Right lobe of liver (tissue), 6 donors: ENCODE measurements at regions not wholly inside any gene's neighbourhood (a gene's known extent, or its start where the extent isn't known, plus 50 kb on each side); places are given as distances from the start of the nearest gene placed in this dataset.

Source experiments
- ATAC-seq, 4 donors: fragments of 200-7000 bp; cut with Tn5 transposase; one replicate each; pipeline ENCODE4 v1.9.1; 2020; ENCODE audit warnings: mild to moderate bottlenecking in 4 of 4, moderate library complexity in 4 of 4
- DNase-seq, 3 donors: peaks; one replicate each; pipeline ENCODE4 v3.0.0-alpha.2; 2020
- H3K27ac ChIP-seq, 3 donors: fragments of 200-600 bp; one replicate each; pipeline ENCODE4 v1.8.0; 2022
- H3K27me3 ChIP-seq, 2 donors: fragments of 200-600 bp; one replicate each; pipeline ENCODE4 v1.8.0; 2022
- H3K36me3 ChIP-seq, 4 donors: fragments of 200-600 bp; sonication (generic) in 1 of 4; one replicate each; pipeline versions ENCODE4 v1.5.1 to v1.8.0; 2017 to 2022; ENCODE audit warnings: control low read depth in 1 of 4
- H3K4me1 ChIP-seq, 4 donors: fragments of 200-600 bp; sonication (generic) in 1 of 4; one replicate each; pipeline versions ENCODE4 v1.5.1 to v1.8.0; 2017 to 2022; ENCODE audit warnings: control low read depth in 1 of 4
- H3K4me3 ChIP-seq, 3 donors: fragments of 200-600 bp; one replicate each; pipeline ENCODE4 v1.8.0; 2022
- H3K9me3 ChIP-seq, 4 donors: fragments of 200-600 bp; sonication (generic) in 1 of 4; one replicate each; pipeline versions ENCODE4 v1.5.1 to v1.8.0; 2017 to 2022; ENCODE audit warnings: control low read depth in 1 of 4
- POLR2A ChIP-seq: fragments of 450-650 bp; IDR thresholded peaks from one replicate; pipeline ENCODE4 v1.6.1; 2017; ENCODE audit warnings: antibody characterized with exemption, mild to moderate bottlenecking
- WGBS: methylation state at CpG from one replicate; pipeline ENCODE4 v1.1.6; 2018; ENCODE audit warnings: low coverage, low lambda C conversion rate; ENCODE audit not compliant: insufficient coverage; ENCODE audit errors: missing lambda C conversion rate; 5-methylcytosine and 5-hydroxymethylcytosine counted together
- intact Hi-C, 2 donors: fragments of 100-400 bp; cut with DNase I; formaldehyde crosslinking; loops; one replicate each; pipeline versions ENCODE4 v1.11.2 to v1.14.1; 2022
- TF ChIP-seq, protein P1 (sequence below), 4 donors: fragments of 200-600 bp in 3 of 4; fragments of 450-650 bp in 1 of 4; IDR thresholded peaks; one replicate each; pipeline versions ENCODE4 v1.5.1 to v1.8.0; 2016 to 2022; ENCODE audit warnings: antibody characterized with exemption in 4 of 4, mild to moderate bottlenecking in 2 of 4
- donor health status: DM: no; HTN: yes; CAD: no.
- donor health status: DM: no; HTN: no; CAD: no.
- donor health status: DM: no; HTN: no; CAD: no.
- donor health status: DM: no; HTN: yes; CAD: no.
- donor health status: DM: no; HTN: yes; CAD: no.

DNA sequence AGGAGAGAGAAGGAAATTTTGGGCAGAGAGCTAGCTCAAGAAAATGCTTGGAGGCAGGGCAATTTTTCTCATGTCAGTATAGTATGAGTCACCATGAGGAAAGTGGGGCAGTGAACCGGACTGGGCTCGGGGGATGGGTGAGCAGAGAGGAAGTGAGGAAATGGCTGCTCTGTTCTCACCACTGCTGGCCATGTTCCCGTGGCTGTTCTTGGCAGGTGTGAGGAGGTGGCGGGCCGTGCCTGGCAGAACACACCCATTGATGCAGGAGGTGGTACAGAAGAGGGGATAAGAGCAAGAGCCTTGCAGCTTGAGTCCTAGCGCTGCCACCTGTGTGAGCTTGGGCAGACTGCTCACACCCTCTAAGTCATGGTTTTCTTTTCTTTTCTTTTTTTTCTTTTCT lies 304.4 kb upstream of the LYZL1 start:
- Histone ChIP-seq H3K27ac (no peak overlapping the region), H3K27me3 (no peaks in the 10 kb centered on the region), H3K4me3 (no peak overlapping the region), H3K4me1 (peaks cover 0 to 6% (median 3%) of the 10 kb centered on the region in 4 donors), H3K9me3 (no peaks in the 10 kb centered on the region), H3K36me3 (no peaks in the 10 kb centered on the region)
- intact Hi-C loops, result no loop called here
- DNase-seq, result peak; percentile 86 to 89 (median 88)
- TF ChIP-seq, protein P1, sequence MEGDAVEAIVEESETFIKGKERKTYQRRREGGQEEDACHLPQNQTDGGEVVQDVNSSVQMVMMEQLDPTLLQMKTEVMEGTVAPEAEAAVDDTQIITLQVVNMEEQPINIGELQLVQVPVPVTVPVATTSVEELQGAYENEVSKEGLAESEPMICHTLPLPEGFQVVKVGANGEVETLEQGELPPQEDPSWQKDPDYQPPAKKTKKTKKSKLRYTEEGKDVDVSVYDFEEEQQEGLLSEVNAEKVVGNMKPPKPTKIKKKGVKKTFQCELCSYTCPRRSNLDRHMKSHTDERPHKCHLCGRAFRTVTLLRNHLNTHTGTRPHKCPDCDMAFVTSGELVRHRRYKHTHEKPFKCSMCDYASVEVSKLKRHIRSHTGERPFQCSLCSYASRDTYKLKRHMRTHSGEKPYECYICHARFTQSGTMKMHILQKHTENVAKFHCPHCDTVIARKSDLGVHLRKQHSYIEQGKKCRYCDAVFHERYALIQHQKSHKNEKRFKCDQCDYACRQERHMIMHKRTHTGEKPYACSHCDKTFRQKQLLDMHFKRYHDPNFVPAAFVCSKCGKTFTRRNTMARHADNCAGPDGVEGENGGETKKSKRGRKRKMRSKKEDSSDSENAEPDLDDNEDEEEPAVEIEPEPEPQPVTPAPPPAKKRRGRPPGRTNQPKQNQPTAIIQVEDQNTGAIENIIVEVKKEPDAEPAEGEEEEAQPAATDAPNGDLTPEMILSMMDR (IDR thresholded peaks at IDR 0.05), result no peak
- TF ChIP-seq POLR2A, result no peak
- 0% methylated on average over 4 of the region's 6 CpGs for WGBS
- ATAC-seq, result peak; percentile 97 to 99 (median 98)

DNA sequence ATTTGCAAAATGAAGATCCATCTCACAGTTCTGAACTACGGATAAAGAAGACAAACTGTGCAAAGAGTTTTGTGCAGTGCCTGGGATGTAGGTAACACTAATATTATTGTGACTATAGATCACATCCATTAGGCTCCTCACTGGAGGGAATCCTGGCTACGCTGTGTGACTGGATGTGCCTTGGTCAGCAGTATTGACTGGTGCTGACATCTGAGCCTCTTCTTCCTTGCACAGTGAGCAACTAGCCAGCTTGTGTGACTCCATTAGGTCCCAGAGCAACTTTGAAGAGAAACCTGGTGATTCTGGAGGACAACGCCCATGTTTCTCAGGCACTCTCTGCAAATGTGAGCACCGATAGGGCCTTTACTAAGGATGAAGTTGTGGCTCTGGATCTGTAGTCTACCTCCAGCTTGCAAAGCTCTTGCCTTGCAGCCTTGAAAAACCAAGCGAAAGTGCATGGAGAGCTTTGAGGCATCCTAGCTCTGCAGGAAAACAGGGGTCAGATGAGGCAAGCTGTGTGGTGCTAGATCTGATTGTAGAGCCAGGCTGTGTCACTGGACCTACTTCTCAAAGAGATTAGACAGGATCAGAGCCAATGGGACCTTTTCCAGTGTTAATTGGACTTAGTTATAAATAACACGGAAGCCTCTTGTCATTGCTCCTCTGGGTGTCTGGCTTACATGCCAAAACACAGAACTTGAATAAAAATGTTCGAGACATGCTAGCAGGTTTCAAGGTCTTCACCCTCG lies 303.6 kb upstream of the LYZL1 start:
- Histone ChIP-seq H3K27ac (no peak overlapping the region), H3K27me3 (no peaks in the 10 kb centered on the region), H3K36me3 (no peaks in the 10 kb centered on the region), H3K9me3 (no peaks in the 10 kb centered on the region), H3K4me1 (peaks cover 0 to 6% (median 3%) of the 10 kb centered on the region in 4 donors), H3K4me3 (no peak overlapping the region)
- TF ChIP-seq, protein P1 (IDR thresholded peaks at IDR 0.05), result no peak
- TF ChIP-seq POLR2A, result no peak
- intact Hi-C loops, result no loop called here
- DNase-seq (no peak), ATAC-seq (no peak)
- 77% methylated on average over 6 of the region's 8 CpGs for WGBS

DNA sequence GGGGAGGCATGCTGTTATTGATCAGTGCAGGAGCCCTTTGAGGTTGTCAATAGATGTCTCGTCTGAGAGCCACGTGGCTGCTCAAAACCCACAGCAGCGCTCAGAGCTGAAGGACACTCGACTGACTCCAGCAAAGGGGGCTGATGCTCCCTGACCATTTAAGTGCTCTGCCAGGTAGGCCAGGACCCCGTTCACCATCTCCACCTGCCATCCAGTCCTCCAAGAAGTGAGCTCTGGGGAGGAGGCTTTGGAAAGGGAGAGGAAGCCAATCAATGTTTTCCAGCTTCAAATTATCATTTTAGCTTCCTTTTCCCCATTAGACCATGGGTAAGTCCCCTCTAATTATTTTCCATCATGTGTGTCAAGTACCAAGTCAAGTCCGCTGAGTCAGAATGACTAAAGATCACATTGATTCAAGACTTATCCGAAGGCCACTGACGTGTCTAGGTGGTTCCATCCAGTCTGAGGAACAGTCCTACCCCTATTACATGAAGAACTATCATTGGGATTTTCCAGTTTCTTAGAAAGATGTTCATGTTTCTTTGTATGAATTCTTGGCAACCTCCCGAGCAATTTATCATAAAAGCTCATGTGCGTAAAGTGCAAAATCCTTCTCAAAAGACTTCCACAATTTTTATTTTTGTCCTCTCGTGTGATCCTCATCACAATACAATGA lies 302.6 kb upstream of the LYZL1 start:
- intact Hi-C loops, result no loop called here
- DNase-seq (no peak), ATAC-seq (no peak)
- Histone ChIP-seq H3K27me3 (no peaks in the 10 kb centered on the region), H3K4me3 (no peak overlapping the region), H3K27ac (no peak overlapping the region), H3K4me1 (peaks cover 0 to 6% (median 3%) of the 10 kb centered on the region in 4 donors), H3K9me3 (no peaks in the 10 kb centered on the region), H3K36me3 (no peaks in the 10 kb centered on the region)
- TF ChIP-seq POLR2A, result no peak
- TF ChIP-seq, protein P1 (IDR thresholded peaks at IDR 0.05), result no peak
- WGBS, result 91% methylated on average over 7 of the region's 11 CpGs

DNA sequence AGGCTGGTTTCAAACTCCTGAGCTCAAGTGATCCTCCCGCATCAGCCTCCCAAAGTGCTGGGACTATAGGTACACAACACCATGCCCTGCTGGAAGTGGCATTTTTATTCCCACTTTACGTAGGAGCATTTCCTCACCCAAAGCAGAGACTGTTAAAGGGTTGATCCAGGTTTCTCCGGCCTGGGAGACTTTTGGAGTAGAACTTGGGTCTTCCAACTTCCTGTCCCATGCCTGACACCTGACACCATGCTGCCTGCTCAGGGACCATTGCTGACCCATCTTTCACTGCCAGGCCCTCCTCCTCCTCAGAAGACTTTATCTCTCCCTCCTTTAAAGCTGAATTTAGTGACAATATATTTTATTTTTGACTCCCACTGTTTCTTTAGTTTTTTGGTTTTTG lies 302.0 kb upstream of the LYZL1 start:
- H3K4me1 ChIP-seq, result peaks cover 0 to 6% (median 3%) of the 10 kb centered on the region in 4 donors
- TF ChIP-seq, protein P1 (IDR thresholded peaks at IDR 0.05), result no peak
- no peak for TF ChIP-seq POLR2A
- no peak overlapping the region for H3K4me3 ChIP-seq
- ATAC-seq, result no peak
- H3K36me3 ChIP-seq, result no peaks in the 10 kb centered on the region
- WGBS, result 82% methylated on average over 3 of the region's 3 CpGs
- intact Hi-C loops, result no loop called here
- H3K9me3 ChIP-seq, result no peaks in the 10 kb centered on the region
- no peak overlapping the region for H3K27ac ChIP-seq
- DNase-seq, result no peak
- no peaks in the 10 kb centered on the region for H3K27me3 ChIP-seq
